PFSK-1 (cell line): ENCODE measurements at regions not wholly inside any gene's neighbourhood (a gene's known extent, or its start where the extent isn't known, plus 50 kb on each side); places are given as distances from the start of the nearest gene placed in this dataset.

ENCODE experiments used
- FOXP2 ChIP-seq: optimal IDR thresholded peaks from 2 replicates; pipeline ENCODE3; 2011; ENCODE audit warnings: borderline replicate concordance, control low read depth, inconsistent platforms; ENCODE audit not compliant: insufficient read depth; ENCODE audit errors: extremely low read length, extremely low read depth
- POLR2AphosphoS5 ChIP-seq: IDR thresholded peaks from 2 replicates; pipeline ENCODE4 v1.6.1; 2012; ENCODE audit warnings: low read depth, mild to moderate bottlenecking, control low read depth, low read length, moderate library complexity
- SIN3A ChIP-seq: IDR thresholded peaks from 2 replicates; pipeline ENCODE4 v1.6.1; 2012; ENCODE audit warnings: mild to moderate bottlenecking, low read length, moderate library complexity, borderline replicate concordance; ENCODE audit not compliant: insufficient read depth

GRCh38 chr10:32142646-32143045 lies 86.4 kb upstream of the KIF5B start:
- no peak for TF ChIP-seq POLR2AphosphoS5
- no peak for TF ChIP-seq SIN3A
- no peak for TF ChIP-seq FOXP2
